ENCODE measurements at regions not wholly inside any gene's neighbourhood (a gene's known extent, or its start where the extent isn't known, plus 50 kb on each side); places are given as distances from the start of the nearest gene placed in this dataset.

- intact Hi-C loops (cut with micrococcal nuclease; ENCODE audit: unreplicated experiment): no loop called here
- Histone ChIP-seq H2AFZ (no peak overlapping the region), H3K9me3 (ENCODE audit: insufficient read depth, low read depth) (no peaks in the 10 kb centered on the region), H3K79me2 (ENCODE audit: low read depth) (no peaks in the 10 kb centered on the region), H3K9me2 (ENCODE audit: insufficient read depth) (no peaks in the 10 kb centered on the region), H3K36me3 (ENCODE audit: low read depth) (no peaks in the 10 kb centered on the region), H3K4me3 (no peak overlapping the region), H3F3A (ENCODE audit: insufficient read depth, low read depth) (no peaks in the 10 kb centered on the region), H4K20me1 (ENCODE audit: insufficient read depth) (no peaks in the 10 kb centered on the region), H3K27me3 (ENCODE audit: insufficient read depth, low read depth) (peaks cover 54% of the 10 kb centered on the region), H3K4me1 (replicated peaks; ENCODE audit: insufficient read depth) (no peaks in the 10 kb centered on the region), H3K4me2 (no peak overlapping the region), H3K27ac (no peak overlapping the region)
- ChIA-PET POLR2A (ENCODE audit: unreplicated experiment) (no interaction called here), CTCF (no interaction called here)
- DNase-seq: no peak
- no TSS peak for BruUV-seq (replicated peaks)
- TF ChIP-seq CTCF (conservative IDR thresholded peaks at IDR 0.05): no peak
- no peak for TF ChIP-seq EZH2 (IDR thresholded peaks at IDR 0.05; ENCODE audit: low read depth)
Measured at GRCh38 chr18:75679331-75679730, 251.8 kb upstream of the SMIM21 start.

GRCh38 chr18:75678627-75679026 is 251.1 kb upstream of the SMIM21 start:
- Histone ChIP-seq H4K20me1 (ENCODE audit: insufficient read depth) (no peaks in the 10 kb centered on the region), H2AFZ (no peak overlapping the region), H3K36me3 (ENCODE audit: low read depth) (no peaks in the 10 kb centered on the region), H3K79me2 (ENCODE audit: low read depth) (no peaks in the 10 kb centered on the region), H3K4me1 (replicated peaks; ENCODE audit: insufficient read depth) (no peaks in the 10 kb centered on the region), H3K9me3 (ENCODE audit: insufficient read depth, low read depth) (no peaks in the 10 kb centered on the region), H3K9me2 (ENCODE audit: insufficient read depth) (no peaks in the 10 kb centered on the region), H3K4me3 (no peak overlapping the region), H3K27ac (no peak overlapping the region), H3K4me2 (no peak overlapping the region), H3K27me3 (ENCODE audit: insufficient read depth, low read depth) (peaks cover 48% of the 10 kb centered on the region), H3F3A (ENCODE audit: insufficient read depth, low read depth) (no peaks in the 10 kb centered on the region)
- ChIA-PET CTCF (no interaction called here), POLR2A (ENCODE audit: unreplicated experiment) (no interaction called here)
- BruUV-seq (replicated peaks): no TSS peak
- TF ChIP-seq EZH2 (IDR thresholded peaks at IDR 0.05; ENCODE audit: low read depth) (no peak), CTCF (conservative IDR thresholded peaks at IDR 0.05) (no peak)
- intact Hi-C loops (cut with micrococcal nuclease; ENCODE audit: unreplicated experiment): no loop called here
- DNase-seq: no peak

- H3K4me2 ChIP-seq: no peak overlapping the region
- H3K9me3 ChIP-seq (ENCODE audit: insufficient read depth, low read depth): no peaks in the 10 kb centered on the region
- DNase-seq: no peak
- H3K79me2 ChIP-seq (ENCODE audit: low read depth): no peaks in the 10 kb centered on the region
- H3K9me2 ChIP-seq (ENCODE audit: insufficient read depth): no peaks in the 10 kb centered on the region
- intact Hi-C loops (cut with micrococcal nuclease; ENCODE audit: unreplicated experiment): no loop called here
- no peaks in the 10 kb centered on the region for H3K36me3 ChIP-seq (ENCODE audit: low read depth)
- no peak overlapping the region for H2AFZ ChIP-seq
- no TSS peak for BruUV-seq (replicated peaks)
- no peaks in the 10 kb centered on the region for H3K4me1 ChIP-seq (replicated peaks; ENCODE audit: insufficient read depth)
- POLR2A ChIA-PET (ENCODE audit: unreplicated experiment): no interaction called here
- no peak overlapping the region for H3K4me3 ChIP-seq
- no peaks in the 10 kb centered on the region for H3F3A ChIP-seq (ENCODE audit: insufficient read depth, low read depth)
- TF ChIP-seq CTCF (conservative IDR thresholded peaks at IDR 0.05) (no peak), EZH2 (IDR thresholded peaks at IDR 0.05; ENCODE audit: low read depth) (no peak)
- no peaks in the 10 kb centered on the region for H4K20me1 ChIP-seq (ENCODE audit: insufficient read depth)
- CTCF ChIA-PET: no interaction called here
- no peak overlapping the region for H3K27ac ChIP-seq
- H3K27me3 ChIP-seq (ENCODE audit: insufficient read depth, low read depth): peaks cover 41% of the 10 kb centered on the region; the same call in 1 of the 2 replicates
Measured at GRCh38 chr18:75677696-75678455, 250.4 kb upstream of the SMIM21 start.
